ENCODE measurements at regions not wholly inside any gene's neighbourhood (a gene's known extent, or its start where the extent isn't known, plus 50 kb on each side); places are given as distances from the start of the nearest gene placed in this dataset.

DNA sequence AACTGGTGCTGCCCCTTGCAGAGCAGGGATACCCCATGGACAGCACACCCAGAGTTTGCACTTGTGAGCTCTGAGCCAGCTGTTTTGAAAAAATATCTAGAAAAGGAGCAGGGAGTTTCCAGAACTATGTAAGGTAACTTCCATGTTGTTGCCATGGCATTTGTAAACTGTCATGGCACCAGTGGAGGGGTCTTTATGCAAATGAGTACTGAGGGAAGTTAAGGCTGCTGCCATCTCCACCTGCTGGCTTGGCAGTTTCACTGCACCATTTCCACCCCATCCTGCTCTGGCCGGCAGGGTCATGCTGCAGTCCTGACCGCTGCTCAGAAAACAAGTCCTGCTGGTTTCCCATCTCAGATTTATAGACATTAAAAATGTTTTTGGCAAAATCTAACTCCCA, 52.3 kb upstream of the SNTG2 start:
- no peaks in the 10 kb centered on the region for H3K9me3 Mint-ChIP-seq

DNA sequence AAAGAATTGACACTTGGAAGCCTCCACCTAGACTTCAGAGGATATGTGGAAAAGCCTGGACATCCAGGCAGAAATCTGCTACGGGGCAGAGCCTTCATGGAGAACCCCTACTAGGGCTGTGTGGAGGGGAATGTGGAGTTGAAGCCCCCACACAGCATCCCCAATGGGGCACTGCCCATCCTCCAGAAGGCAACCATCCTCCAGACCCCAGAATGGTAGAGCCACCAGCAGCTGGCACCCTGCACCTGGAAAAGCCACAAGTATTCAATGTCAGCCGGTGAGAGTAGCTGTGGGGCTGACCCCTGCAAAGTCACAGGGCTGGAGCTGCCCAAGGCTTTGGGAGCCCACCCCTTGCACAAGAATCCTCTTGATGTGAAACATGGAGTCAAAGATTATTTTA, 53.6 kb upstream of the SNTG2 start:
- no peak overlapping the region for H3K27ac Mint-ChIP-seq
- no peaks in the 10 kb centered on the region for H3K4me1 Mint-ChIP-seq (ENCODE audit: low read depth)
- H3K27me3 Mint-ChIP-seq (ENCODE audit: insufficient read depth): peaks cover under 1% of the 10 kb centered on the region
- intact Hi-C loops (cut with micrococcal nuclease): no loop called here
- DNase-seq (ENCODE audit: low spot score): no peak
- no peak overlapping the region for H3K4me3 Mint-ChIP-seq
- H3K9me3 Mint-ChIP-seq: no peaks in the 10 kb centered on the region
- no peaks in the 10 kb centered on the region for H3K36me3 Mint-ChIP-seq (ENCODE audit: low read depth)

More for the DNA sequence above, 52.3 kb upstream of the SNTG2 start:
- Mint-ChIP-seq H3K27ac (no peak overlapping the region), H3K4me1 (ENCODE audit: low read depth) (no peaks in the 10 kb centered on the region), H3K27me3 (ENCODE audit: insufficient read depth) (peaks cover 3% of the 10 kb centered on the region), H3K4me3 (no peak overlapping the region), H3K36me3 (ENCODE audit: low read depth) (no peaks in the 10 kb centered on the region)
- intact Hi-C loops (cut with micrococcal nuclease): no loop called here
- DNase-seq (ENCODE audit: low spot score): no peak

- H3K36me3 Mint-ChIP-seq (ENCODE audit: low read depth): no peaks in the 10 kb centered on the region
- H3K27me3 Mint-ChIP-seq (ENCODE audit: insufficient read depth): peaks cover 5% of the 10 kb centered on the region
- H3K4me1 Mint-ChIP-seq (ENCODE audit: low read depth): no peaks in the 10 kb centered on the region
- no peaks in the 10 kb centered on the region for H3K9me3 Mint-ChIP-seq
- intact Hi-C loops (cut with micrococcal nuclease): no loop called here
- no peak overlapping the region for H3K4me3 Mint-ChIP-seq
- H3K27ac Mint-ChIP-seq: no peak overlapping the region
- DNase-seq (ENCODE audit: low spot score): no peak
Observed at GRCh38 chr2:893311-893710, 57.3 kb upstream of the SNTG2 start.

GRCh38 chr2:892892-893291, 57.8 kb upstream of the SNTG2 start:
- Mint-ChIP-seq H3K4me1 (ENCODE audit: low read depth) (no peaks in the 10 kb centered on the region), H3K36me3 (ENCODE audit: low read depth) (no peaks in the 10 kb centered on the region), H3K4me3 (no peak overlapping the region), H3K27ac (no peak overlapping the region), H3K9me3 (no peaks in the 10 kb centered on the region), H3K27me3 (ENCODE audit: insufficient read depth) (peaks cover 5% of the 10 kb centered on the region)
- no peak for DNase-seq (ENCODE audit: low spot score)
- intact Hi-C loops (cut with micrococcal nuclease): no loop called here

GRCh38 chr2:892401-892800, 58.2 kb upstream of the SNTG2 start:
- Mint-ChIP-seq H3K4me3 (no peak overlapping the region), H3K27me3 (ENCODE audit: insufficient read depth) (peaks cover 5% of the 10 kb centered on the region), H3K4me1 (ENCODE audit: low read depth) (no peaks in the 10 kb centered on the region), H3K27ac (no peak overlapping the region), H3K9me3 (no peaks in the 10 kb centered on the region), H3K36me3 (ENCODE audit: low read depth) (no peaks in the 10 kb centered on the region)
- no peak for DNase-seq (ENCODE audit: low spot score)
- intact Hi-C loops (cut with micrococcal nuclease): no loop called here

DNA sequence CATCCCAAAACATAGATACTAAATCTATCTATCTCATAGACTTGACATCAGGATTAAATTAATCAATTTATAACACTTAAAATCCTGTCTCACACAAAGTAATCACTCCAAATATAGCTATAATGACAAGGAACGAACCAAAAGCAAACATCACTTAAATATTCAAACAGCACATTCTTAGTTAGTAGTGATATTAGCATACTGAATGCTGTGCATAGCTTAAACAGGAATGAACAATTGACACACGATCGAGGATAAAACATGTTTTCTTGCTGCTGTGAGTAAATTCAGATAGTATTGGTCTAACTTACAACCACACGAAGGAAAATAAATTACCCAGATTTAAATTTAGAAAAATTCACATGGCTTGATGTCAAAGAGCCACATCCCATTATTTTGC, 58.9 kb upstream of the SNTG2 start:
- peaks cover 5% of the 10 kb centered on the region for H3K27me3 Mint-ChIP-seq (ENCODE audit: insufficient read depth)
- no peaks in the 10 kb centered on the region for H3K4me1 Mint-ChIP-seq (ENCODE audit: low read depth)
- H3K36me3 Mint-ChIP-seq (ENCODE audit: low read depth): no peaks in the 10 kb centered on the region

GRCh38 chr2:890791-891190, 59.9 kb upstream of the SNTG2 start:
- Mint-ChIP-seq H3K4me1 (ENCODE audit: low read depth) (no peaks in the 10 kb centered on the region), H3K27me3 (ENCODE audit: insufficient read depth) (peaks cover 5% of the 10 kb centered on the region)

More for the DNA sequence above, 58.9 kb upstream of the SNTG2 start:
- H3K4me3 Mint-ChIP-seq: no peak overlapping the region
- H3K9me3 Mint-ChIP-seq: no peaks in the 10 kb centered on the region
- no peak overlapping the region for H3K27ac Mint-ChIP-seq
- no peak for DNase-seq (ENCODE audit: low spot score)
- intact Hi-C loops (cut with micrococcal nuclease): no loop called here

GRCh38 chr2:890214-890613, 60.4 kb upstream of the SNTG2 start:
- no peaks in the 10 kb centered on the region for H3K4me1 Mint-ChIP-seq (ENCODE audit: low read depth)
- no peak overlapping the region for H3K27ac Mint-ChIP-seq
- no peaks in the 10 kb centered on the region for H3K9me3 Mint-ChIP-seq
- intact Hi-C loops (cut with micrococcal nuclease): no loop called here
- peaks cover 5% of the 10 kb centered on the region for H3K27me3 Mint-ChIP-seq (ENCODE audit: insufficient read depth)
- DNase-seq (ENCODE audit: low spot score): no peak
- H3K36me3 Mint-ChIP-seq (ENCODE audit: low read depth): no peaks in the 10 kb centered on the region
- H3K4me3 Mint-ChIP-seq: no peak overlapping the region

More at GRCh38 chr2:890791-891190, 59.9 kb upstream of the SNTG2 start:
- Mint-ChIP-seq H3K27ac (no peak overlapping the region), H3K9me3 (no peaks in the 10 kb centered on the region), H3K36me3 (ENCODE audit: low read depth) (no peaks in the 10 kb centered on the region), H3K4me3 (no peak overlapping the region)
- intact Hi-C loops (cut with micrococcal nuclease): no loop called here
- no peak for DNase-seq (ENCODE audit: low spot score)

GRCh38 chr2:888906-889566, 61.6 kb upstream of the SNTG2 start:
- Mint-ChIP-seq H3K36me3 (ENCODE audit: low read depth) (no peaks in the 10 kb centered on the region), H3K4me1 (ENCODE audit: low read depth) (no peaks in the 10 kb centered on the region), H3K9me3 (no peaks in the 10 kb centered on the region), H3K27ac (no peak overlapping the region), H3K27me3 (ENCODE audit: insufficient read depth) (peaks cover 5% of the 10 kb centered on the region), H3K4me3 (no peak overlapping the region)
- no peak for DNase-seq (ENCODE audit: low spot score)
- intact Hi-C loops (cut with micrococcal nuclease): no loop called here

DNA sequence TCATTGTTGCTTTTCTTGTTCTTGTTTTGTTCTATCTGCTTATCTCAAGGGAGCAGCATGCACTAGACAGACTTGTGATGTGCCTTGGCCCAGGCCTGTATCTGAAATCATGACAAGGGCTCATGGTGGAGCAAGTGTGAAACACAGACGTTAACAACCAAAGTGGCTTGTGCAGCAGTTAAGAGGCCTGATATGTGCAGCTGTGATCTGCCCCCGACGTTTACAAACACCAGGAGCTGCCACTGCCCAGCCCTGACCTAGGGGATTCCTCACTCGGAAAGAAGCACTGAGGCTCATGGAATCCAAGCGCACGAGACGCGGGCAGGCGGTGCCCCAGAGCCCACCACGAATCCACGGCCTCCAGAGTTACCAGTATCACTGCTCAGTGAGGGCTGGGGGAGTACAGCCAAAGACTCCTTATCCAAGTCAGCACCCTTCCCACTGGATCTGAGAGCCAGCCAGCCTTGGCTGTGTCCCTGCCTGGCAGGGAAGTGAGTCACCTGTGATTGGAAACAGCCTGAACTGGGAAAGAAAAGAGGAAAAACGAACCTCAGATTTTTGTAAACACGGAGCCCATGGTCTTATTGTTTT, 62.3 kb upstream of the SNTG2 start:
- Mint-ChIP-seq H3K27ac (no peak overlapping the region), H3K9me3 (no peaks in the 10 kb centered on the region), H3K4me3 (no peak overlapping the region), H3K4me1 (ENCODE audit: low read depth) (no peaks in the 10 kb centered on the region), H3K36me3 (ENCODE audit: low read depth) (no peaks in the 10 kb centered on the region), H3K27me3 (ENCODE audit: insufficient read depth) (peaks cover 9% of the 10 kb centered on the region)
- DNase-seq (ENCODE audit: low spot score): no peak
- intact Hi-C loops (cut with micrococcal nuclease): no loop called here

DNA sequence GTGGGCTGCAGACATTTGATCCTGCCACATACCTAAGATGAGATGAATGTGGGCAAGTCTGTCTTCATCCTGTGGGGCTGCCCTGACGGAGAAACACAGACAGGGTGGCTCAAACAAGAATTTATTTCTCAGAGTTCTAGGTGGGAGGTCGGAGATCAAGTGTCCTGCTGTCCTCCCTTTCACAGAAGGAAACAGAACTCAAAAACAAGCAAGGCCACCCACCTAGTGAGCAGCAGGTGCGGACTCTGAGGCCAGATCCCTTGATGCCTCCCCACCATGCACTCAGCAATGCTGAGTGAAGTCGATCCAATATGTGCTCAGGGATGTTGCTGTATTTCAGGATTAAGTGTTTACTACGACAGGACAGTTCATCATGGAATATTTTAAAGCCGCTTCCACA, 63.0 kb upstream of the SNTG2 start:
- no peaks in the 10 kb centered on the region for H3K9me3 Mint-ChIP-seq
- no peak overlapping the region for H3K4me3 Mint-ChIP-seq
- intact Hi-C loops (cut with micrococcal nuclease): no loop called here
- H3K27ac Mint-ChIP-seq: no peak overlapping the region
- no peak for DNase-seq (ENCODE audit: low spot score)
- H3K27me3 Mint-ChIP-seq (ENCODE audit: insufficient read depth): peaks cover 10% of the 10 kb centered on the region
- no peaks in the 10 kb centered on the region for H3K36me3 Mint-ChIP-seq (ENCODE audit: low read depth)
- H3K4me1 Mint-ChIP-seq (ENCODE audit: low read depth): no peaks in the 10 kb centered on the region

DNA sequence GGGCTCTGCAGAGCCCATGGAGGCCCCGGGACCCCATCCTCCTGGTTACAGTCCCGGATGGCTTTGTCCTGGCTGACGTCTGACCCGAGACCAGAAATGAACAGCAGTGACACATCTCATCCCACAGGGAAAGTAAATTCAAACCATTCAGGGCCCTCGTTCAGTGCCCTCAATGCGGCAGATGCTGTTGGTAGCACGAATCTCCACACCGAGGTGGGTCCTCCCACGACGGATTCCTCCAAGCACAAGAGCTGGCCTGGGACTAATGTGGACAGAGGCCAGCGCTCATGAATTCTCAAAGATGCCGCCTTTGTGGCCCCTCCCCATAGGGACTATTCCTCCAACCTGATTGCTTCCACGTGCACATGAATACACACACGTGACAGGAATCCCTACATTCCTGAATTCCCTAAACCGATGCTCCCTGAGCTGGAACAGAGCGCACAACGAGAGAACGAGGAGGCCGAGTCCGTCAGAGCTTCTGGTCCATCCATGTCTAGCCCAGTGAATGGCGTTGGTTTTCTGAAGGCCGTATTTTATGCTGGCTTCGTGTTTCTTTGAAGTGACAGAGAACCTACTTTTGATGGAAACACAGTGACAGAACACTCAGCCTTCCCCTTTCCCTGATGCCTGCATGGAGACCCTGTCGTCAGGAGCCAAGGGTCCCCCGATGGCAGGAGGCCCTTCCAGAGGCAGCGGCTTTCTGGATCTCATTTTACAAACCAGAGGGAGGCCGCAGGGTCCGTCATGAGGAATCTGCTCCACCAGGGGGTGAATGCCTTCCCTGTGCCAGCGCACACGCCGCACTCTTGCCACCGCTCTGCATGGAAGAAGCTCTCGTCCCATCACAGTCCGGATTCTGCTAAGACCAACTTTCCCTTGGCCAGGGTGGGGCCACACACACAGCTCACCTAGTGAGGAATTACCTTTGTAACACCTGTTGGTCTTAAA, 64.3 kb upstream of the SNTG2 start:
- no peak overlapping the region for H3K27ac Mint-ChIP-seq
- H3K36me3 Mint-ChIP-seq (ENCODE audit: low read depth): no peaks in the 10 kb centered on the region
- H3K27me3 Mint-ChIP-seq (ENCODE audit: insufficient read depth): peaks cover 5% of the 10 kb centered on the region
- no peaks in the 10 kb centered on the region for H3K9me3 Mint-ChIP-seq
- DNase-seq (ENCODE audit: low spot score): no peak
- no peak overlapping the region for H3K4me3 Mint-ChIP-seq
- H3K4me1 Mint-ChIP-seq (ENCODE audit: low read depth): no peaks in the 10 kb centered on the region
- intact Hi-C loops (cut with micrococcal nuclease): no loop called here
